Stimulated activated CD4-positive, alpha-beta T cell treated with anti-CD3 and anti-CD28 coated beads, Interleukin-2, amount 100 ng/mL, for 4 hours (primary cell): ENCODE measurements at regions not wholly inside any gene's neighbourhood (a gene's known extent, or its start where the extent isn't known, plus 50 kb on each side); places are given as distances from the start of the nearest gene placed in this dataset.
"Not testable (repeated sequence)": the region's sequence is repeated elsewhere in the genome, so short reads cannot be mapped to it uniquely, and the experiment has no call there.

Experiments
- DNase-seq: peaks from one replicate; pipeline ENCODE4 v3.0.0-alpha.2; 2020; ENCODE audit warnings: low read depth

DNA sequence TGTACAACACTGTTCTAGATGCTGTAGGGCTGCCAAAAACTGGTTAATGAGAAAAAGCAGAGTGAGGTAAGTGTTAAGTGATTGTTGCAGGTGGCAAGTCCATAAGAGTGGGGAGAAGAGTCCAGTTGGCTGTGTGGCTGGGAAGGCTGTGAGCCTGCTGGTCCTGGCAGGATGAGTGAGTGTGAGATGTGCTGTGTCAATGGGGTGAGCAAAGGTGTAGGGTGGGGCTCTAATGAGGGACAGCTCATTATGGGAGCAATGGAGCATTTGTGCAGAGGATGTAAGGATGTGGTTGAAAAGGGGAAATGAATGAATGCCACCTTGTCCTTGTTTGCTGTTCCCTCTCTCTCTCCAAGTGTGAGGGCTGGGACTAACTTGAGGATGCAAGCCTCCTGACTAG, 145.3 kb upstream of the ROPN1 start:
- DNase-seq, result no peak

- no peak for DNase-seq
Measured at GRCh38 chr3:124138148-124138547, 146.2 kb upstream of the ROPN1 start.

DNA sequence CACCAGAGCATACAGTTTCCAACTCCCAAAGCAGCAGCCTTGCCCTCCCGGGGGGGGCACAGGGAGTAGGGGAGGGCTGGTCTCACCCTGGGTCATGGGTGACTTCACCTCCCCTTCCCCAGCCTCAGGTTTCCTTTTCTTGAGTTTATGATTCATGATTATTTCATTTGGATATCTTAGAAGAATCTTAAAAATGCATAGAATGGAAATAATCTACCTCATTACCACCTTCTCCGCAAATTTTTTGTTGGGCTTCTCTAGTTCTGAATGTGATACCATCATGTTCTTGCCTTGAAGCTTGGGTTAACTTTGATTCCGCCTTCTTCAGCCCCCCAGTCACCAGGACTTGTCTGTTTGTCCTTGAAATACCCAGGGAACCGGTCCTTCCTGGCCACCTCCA, 148.8 kb upstream of the ROPN1 start:
- DNase-seq, result no peak

- DNase-seq, result no peak
Measured at GRCh38 chr3:124142389-124142970, 150.6 kb upstream of the ROPN1 start.

DNA sequence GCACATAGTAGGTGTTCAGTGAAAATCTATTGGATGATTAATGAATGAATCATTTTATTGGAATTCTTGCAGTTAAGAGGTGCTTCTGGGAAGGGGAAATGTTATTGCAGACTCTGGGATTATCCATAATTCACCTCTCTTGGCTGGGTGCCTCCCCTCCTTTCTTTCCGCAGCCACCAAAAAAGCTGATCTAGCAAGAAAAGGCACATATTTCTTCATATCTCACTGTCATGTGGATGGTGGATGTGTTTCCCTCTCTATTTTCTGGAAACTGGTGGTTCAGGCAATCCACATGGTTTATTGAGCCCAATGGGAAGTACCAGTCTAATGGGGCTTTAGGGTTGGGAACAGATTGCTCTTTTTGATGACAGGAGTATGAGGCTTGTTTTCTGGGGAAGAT, 151.1 kb upstream of the ROPN1 start:
- no peak for DNase-seq

DNA sequence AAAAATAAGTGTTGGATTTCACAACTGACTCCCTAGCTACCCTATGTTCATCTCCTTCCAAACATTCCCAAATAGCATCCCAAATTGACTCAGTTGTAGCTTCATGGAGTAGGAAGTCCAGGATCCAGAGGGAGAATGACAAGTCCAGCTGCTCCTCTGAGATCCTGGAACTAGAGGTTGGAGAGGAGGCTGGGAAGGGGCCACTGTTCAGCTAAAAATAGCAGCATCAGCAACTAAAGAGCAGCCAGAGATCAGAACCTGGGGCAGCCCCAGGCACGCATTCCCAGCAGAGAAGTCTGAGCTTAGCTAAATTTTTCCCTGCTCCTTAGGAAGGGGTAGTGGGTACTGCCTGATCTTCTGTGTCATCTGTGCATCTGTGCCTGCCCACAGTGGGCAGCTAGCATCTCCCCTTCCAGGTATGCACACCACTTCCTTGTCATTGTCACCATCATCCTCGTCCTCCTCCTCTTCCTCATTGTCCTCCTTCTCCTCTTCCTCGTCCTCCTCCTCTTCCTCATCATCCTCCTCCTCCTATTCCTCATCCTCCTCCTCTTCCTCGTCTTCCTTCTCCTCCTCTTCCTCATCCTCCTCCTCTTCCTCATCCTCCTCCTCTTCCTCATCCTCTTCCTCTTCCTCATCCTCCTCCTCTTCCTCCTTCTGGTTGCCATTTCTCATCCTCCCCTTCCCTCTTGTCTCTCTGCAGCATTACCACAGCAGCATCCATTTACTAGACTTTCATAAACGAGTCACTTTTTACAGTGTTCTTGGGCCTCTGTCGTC, 152.3 kb upstream of the ROPN1 start:
- DNase-seq, result no peak

- DNase-seq, result no peak
Measured at GRCh38 chr3:124147429-124147828, 155.5 kb upstream of the ROPN1 start.

DNA sequence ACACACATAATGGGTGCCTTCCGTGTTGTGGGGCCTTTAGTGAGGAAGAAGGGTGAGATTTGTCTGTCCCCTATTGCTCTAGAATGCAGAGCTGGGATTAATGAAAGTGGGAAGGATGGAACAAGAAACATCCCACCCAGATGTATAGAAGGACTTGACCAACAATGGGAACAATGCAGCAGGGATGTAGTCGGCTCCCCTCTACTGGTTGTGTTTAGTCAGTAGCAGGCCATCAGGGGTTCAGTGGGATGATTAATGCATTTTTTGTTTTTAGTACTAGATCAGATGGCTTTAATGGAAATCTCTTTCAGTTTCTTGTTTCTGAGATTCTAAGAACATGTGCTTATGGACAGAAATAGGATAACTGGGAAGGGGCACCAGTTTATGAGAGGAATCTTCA, 156.0 kb upstream of the ROPN1 start:
- no peak for DNase-seq

DNA sequence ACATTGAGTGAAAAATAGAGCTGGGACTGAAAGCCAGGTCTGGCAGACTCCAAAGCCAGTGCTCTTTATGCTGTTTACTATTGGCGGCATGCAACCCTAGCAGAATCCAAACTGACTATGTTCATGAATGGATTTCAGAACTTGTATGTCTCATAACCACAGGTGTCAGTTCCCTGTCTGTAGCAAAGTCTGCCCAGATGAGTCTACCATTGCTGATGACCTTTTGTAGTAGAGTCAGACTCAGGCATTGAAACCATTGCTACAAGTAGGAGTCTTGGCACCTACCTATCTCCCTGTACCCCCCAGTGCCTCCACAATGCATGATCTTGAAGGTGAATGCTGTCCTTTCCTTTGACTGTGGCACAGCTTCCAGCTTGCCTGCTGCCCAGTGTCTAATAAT, 157.2 kb upstream of the ROPN1 start:
- DNase-seq, result no peak

DNA sequence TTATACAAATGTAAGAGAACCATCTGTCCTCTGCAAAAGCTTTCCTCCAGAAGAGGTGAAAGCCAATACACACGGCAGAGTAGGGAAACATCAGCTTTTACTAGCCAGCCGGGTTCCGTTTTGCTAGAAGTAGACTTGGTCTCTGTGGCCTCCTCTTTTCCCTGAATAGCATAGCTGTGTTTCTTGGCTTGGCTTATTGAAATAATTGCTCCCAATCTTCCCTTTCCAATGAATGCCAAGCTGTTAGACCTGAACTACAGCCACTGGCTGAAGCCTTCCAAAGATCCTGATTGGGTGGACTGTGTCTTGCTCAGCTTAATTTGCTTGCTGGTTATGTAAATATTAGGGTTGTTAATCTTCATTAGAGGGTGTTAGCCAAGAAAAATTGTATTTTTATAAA, 157.8 kb upstream of the ROPN1 start:
- DNase-seq, result no peak

DNA sequence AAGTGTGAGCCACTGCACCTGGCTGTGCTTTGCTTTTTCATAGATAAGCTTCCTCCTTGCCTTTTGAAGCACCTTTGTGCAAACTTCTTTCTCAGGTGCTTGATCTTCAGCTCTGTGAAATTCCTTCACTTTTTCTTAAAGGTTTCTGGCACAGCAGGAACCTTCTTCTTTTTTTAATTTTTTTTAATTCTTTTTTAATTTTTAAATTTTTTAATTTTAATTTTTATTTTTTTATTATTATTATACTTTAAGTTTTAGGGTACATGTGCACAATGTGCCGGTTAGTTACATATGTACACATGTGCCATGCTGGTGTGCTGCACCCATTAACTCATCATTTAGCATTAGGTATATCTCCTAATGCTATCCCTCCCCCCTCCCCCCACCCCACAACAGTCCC, 161.0 kb upstream of the ROPN1 start:
- not testable (repeated sequence) for DNase-seq

DNA sequence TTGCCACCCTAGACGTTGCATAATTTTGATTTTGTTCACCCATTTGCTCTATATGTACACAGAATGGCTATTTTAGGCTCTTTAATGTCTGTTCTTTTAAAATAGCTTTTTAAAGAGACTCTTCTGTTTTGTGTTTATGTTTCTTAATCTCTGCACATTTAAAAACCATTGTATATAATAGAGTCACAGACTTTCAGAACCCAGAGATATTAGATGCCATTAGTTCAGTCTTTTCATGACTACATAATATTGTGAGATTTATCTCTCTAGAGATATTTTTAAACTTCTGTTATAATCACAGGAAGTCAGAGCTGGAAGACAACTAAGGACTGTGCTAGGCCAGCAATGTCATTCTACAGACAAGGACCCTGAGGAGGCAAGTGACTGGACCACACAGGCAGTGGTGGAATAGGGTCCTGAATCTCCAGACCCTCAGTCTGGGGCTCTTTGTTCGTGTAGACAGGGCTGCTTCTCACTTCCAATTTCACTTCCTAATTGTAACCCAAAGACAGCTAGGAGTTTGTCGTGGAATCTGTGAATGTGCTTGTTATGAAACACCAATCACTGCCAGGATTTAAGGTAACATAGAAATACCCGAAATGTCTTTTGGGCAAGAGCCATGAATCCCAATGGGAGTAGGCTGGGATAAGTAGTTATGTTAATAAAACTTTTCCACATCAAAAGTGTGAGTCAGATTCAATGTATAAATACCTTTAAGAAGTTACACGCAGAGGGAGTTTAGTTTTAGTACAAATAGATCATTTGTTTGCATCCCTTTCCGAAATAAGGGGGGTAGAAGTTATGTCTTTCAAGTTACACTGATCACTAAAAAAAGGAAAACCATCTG, 165.2 kb upstream of the ROPN1 start:
- no peak for DNase-seq

DNA sequence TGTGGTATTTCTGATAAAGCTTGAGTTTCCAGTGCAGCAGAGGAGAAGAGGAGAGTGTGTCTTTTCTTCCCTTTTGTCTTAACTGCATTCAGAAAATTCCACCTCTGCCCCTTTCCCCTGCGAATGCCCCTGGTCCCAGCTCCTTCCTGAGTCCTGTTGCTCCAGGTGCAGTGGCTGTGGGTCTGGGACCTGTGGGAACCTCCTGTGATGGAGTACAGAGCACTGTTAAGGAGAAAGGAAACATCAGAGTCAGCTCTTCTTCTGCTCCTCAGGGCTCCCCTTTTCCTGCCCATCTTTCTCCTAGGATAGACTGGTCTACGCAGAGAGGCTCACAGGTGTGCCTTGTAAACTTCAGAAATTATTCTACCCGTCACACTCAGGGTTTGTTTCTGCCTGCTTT, 165.8 kb upstream of the ROPN1 start:
- no peak for DNase-seq

GRCh38 chr3:124158168-124158881, 166.4 kb upstream of the ROPN1 start:
- no peak for DNase-seq

DNA sequence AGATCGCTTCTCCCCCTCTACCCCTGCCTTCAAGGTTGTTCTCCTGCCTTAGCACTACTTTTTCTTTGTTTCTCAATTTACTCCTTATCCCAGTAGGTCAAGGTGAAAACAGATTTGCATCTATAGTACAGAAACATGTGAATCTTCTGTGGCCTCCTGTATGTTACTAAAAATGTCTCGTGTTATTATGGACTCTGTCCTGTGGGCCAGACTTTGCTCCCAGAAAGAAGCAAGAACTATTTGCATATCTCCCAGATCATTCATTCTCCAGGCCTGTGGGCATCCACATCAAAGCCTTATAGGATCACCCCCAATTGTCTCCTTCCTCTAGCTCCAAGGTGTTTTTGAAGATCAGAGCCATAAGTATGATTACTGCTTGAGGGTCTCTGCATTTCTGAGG, 169.5 kb upstream of the ROPN1 start:
- DNase-seq, result no peak

- no peak for DNase-seq
Measured at GRCh38 chr3:124163689-124164088, 171.8 kb upstream of the ROPN1 start.

GRCh38 chr3:124168271-124168670, 176.3 kb upstream of the ROPN1 start:
- DNase-seq, result no peak

- no peak for DNase-seq
Measured at GRCh38 chr3:124172283-124172682, 180.4 kb upstream of the ROPN1 start.

- DNase-seq, result no peak
Measured at GRCh38 chr3:124172816-124173215, 180.9 kb upstream of the ROPN1 start.

DNA sequence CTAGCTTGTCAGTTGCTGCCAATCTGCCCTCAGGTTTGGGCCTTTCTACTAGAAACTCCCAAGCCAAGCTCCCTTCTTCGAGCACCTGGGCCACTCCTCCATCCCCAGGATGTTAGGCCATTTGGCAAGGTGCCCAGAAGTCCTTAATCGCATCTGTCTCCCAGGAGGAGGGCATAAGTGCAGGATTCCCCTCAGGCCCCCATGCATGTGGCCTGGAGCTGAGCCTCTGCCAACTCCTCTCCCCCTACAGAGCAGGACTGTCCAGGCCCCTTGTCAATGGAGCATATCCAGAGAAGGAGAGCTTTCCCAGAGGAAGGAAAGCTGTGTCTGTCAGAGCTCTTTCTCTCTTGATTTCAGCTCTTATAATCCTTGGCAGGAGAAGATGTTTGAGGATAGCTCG, 182.6 kb upstream of the ROPN1 start:
- no peak for DNase-seq

GRCh38 chr3:124174910-124175874, 183.3 kb upstream of the ROPN1 start:
- DNase-seq, result no peak
